Left colon (tissue), 2 donors: ENCODE measurements at regions not wholly inside any gene's neighbourhood (a gene's known extent, or its start where the extent isn't known, plus 50 kb on each side); places are given as distances from the start of the nearest gene placed in this dataset.
"Not testable (repeated sequence)": the region's sequence is repeated elsewhere in the genome, so short reads cannot be mapped to it uniquely, and the experiment has no call there.

ENCODE experiments used
- ATAC-seq: fragments of 200-7000 bp; cut with Tn5 transposase; one replicate; pipeline ENCODE4 v1.9.1; 2020; ENCODE audit warnings: mild to moderate bottlenecking, moderate library complexity
- DNase-seq, 2 donors: peaks; one replicate each; pipeline ENCODE4 v3.0.0-alpha.2; 2020
- intact Hi-C, 2 donors: fragments of 100-400 bp; cut with DNase I in 1 of 2; cut with micrococcal nuclease in 1 of 2; formaldehyde crosslinking; loops; one replicate each; pipeline versions ENCODE4 v1.11.2 to v1.14.0; 2022; cut with DNase I, micrococcal nuclease
- donor health status: DM: no; HTN: no; CAD: no.
- donor health status: DM: yes; HTN: yes; CAD: no.

DNA sequence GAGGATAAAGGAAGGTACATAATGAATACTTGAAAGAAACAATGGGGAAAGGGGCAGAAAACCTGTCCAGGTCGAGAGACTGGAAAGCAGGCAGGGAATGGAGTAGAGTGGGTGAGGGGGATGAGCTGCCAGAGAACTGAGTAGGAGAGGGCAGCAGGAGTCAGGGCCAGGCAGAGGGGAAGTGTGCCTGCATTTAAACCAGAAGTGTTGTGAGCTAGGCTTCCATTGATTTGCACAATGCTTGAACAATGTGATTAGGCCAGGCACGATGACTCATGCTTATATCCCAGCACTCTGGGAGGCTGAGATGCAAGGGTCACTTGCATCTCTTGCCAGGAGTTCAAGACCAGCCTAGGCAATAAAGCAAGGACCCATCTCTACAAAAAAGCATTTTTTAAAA is 332.6 kb downstream of the ANAPC1 start:
- intact Hi-C loops, DNase-seq, ATAC-seq: not testable (repeated sequence)

DNA sequence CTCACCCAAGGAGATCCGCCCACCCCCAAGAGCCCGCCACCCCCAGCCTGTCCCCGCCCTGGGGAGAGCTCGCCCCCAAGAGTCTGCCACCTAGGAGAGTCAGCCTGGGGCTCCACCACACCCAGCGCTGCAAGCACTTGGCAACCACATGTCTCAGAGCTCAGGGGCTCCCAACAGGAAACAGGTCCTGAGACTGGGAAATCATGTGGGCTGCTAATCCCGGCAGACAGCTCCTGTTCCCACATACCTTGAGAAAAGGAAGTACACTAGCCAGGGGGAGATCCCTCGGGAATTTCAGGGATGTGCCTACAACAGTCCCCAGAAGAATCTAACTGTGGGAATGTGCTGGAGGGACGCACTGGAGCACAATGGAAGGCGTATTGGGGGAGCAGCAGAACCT is 331.4 kb downstream of the ANAPC1 start:
- intact Hi-C loops, ATAC-seq, DNase-seq: not testable (repeated sequence)

DNA sequence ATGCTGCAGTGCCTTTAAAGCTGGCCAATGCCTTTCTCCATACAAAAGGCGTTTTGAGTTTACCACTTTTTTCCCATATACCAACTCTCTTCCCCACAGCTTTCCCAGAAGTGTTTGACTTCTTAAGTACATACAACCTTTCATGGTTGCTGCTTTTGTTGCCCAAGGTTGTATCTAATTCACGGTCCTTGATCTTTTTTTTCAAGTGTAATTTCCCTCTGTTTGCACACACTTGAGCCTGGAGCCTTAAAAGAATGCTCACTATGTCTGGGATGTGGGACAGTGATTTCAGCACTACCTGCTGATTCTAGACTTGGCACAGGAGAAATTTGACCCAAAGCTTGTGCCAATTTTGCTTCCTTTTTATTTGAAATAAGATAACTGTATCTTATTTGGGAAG is 324.7 kb downstream of the ANAPC1 start:
- DNase-seq, intact Hi-C loops, ATAC-seq: not testable (repeated sequence)

DNA sequence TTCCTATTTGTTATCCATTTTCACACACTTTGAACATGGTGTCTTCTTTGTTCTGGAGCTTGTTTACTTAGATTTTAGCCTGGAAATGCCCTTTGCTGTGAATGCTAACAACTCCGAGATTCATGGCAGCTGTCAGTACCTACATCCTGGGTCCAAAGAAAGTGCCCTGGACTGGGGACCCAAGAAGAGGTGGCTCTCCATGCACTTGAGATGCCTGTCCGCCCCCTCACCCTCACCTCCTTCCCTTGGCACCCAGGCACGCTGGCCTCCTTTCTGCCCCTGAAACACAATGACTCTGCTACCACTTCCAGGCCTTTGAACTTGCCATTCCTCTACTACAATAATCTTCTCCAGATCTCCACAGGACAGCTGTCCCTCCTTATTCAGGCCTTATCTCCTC is 324.2 kb downstream of the ANAPC1 start:
- DNase-seq, intact Hi-C loops, ATAC-seq: not testable (repeated sequence)

DNA sequence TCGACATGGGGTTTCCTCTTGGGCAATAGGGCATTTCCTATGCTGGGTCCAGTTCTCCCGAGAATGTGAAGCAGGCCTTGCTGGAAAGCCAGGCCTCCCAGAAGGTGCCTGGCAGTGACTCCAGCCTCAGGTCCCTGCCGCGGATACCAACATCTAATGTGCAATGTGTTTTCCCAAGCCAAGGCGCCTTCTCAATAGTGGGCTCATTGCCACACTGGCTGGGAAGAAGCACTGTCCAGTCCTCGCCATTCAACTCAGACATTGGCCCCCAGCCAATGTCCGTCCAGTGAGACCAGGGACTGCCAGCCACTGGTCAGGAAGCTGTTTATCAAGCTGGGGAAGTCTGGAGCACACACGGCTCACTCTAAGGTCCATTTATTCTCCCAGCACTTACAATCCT is 317.9 kb downstream of the ANAPC1 start:
- DNase-seq, intact Hi-C loops, ATAC-seq: not testable (repeated sequence)

DNA sequence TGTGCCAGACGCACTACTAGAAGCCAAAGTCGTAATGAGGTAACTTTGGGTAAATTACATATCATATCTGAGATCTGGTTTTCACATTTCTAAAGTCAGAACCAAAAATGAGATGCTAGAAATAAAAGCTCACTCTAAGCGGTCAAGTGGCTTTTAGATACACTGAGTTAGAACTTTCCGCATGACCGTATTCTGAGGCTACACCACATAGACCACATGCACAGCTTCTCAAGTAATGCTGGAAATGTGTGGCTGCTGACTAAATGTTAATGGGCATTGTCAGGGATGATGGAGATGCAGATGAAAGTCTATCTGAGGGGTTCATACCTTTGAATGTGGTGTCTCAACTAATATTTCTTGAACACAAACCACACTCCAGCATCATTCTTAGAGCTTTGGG is 316.8 kb downstream of the ANAPC1 start:
- DNase-seq, intact Hi-C loops, ATAC-seq: not testable (repeated sequence)

DNA sequence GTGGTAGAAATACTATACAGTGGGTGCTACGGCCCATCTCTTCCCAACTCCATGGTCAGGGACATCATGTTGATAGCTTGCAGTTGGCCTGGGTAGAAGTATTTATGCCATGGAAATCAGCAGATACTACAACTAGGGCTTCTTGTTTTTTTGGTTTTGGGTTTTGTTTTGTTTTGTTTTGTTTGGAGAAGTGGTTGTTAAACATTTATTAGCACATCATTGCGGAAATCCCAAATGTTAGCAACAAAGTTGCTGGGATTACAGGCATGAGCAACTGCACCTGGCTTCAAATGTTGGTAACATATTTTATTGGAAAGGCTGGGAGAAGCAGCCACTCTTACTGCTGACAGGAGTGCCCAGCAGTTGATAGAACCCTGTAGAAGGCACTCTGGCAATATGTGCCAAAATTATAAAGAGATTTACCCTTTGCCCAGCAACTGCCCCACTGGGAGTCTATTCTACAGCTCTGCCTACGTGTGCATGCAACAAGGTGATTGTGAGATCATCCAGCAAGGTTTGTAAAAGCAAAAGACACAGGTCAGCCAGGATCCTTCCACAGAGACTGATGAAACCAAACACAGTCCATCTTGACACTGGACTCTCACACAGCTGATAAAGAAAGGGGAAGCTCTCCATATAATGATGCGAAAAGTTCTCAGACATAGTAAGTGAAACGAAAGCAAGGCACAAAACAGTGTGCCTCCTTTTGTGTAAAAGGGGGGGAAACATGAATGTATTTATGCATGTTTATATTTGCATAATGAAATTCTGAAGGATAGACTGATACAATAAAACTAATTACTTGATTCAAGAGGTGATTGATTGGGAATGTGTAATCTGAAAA is 314.4 kb downstream of the ANAPC1 start:
- DNase-seq, intact Hi-C loops, ATAC-seq: not testable (repeated sequence)

DNA sequence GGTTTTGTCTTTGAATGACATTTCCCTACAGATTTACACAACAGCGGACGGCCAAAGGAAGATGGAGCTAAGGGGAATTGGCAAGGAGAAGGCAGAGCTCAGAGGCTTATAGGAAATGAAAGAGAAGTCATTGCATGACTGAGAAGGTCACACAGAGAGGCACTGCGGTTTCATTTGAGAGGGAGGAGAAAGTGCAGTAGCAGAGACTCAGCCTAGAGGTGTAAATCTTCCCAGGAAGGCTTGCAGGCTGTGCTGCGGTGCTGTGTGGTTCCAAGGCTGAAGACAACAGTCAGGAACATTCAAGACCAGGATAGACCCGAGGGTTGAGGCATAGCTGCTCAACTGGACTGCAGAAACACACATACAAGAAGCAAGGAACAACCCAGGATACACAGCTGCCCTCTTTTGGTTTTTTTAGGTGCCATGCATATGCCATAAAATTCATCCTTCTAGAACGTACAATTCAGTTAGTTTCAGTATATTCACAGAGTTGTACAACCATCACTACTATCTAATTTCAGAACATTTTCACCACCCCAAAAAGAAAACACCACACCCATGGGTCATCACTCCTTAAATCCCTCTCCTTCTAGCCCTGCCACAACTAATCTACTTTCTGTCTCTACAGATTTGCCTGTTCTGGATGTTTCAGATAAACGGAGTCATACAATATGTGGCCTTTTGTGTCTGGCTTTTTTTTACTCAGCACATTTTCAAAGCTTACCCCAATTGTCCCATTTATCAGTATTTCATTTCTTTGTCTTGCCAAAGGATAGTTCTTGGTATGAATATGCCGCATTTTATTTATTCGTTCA is 313.5 kb downstream of the ANAPC1 start:
- intact Hi-C loops, ATAC-seq, DNase-seq: not testable (repeated sequence)

DNA sequence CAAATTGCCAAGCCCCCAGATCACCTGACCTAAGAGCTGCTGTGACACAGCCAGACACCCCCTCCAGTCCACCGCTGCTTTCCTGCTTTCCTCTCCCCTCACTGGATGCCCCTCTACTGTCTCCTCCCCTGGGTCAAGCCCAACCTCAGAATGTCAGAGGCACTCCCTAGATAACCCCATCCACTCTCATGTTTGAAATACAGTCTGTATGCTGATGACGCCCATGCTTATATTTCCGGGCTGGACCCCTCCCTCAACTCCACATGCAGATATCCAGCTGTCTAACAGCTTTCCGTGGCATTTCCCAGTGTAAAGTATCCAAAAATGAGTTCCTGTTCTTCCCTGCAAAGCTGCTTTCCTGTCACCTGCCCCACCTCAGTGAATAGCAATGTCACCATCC is 309.2 kb downstream of the ANAPC1 start:
- intact Hi-C loops, DNase-seq, ATAC-seq: not testable (repeated sequence)

DNA sequence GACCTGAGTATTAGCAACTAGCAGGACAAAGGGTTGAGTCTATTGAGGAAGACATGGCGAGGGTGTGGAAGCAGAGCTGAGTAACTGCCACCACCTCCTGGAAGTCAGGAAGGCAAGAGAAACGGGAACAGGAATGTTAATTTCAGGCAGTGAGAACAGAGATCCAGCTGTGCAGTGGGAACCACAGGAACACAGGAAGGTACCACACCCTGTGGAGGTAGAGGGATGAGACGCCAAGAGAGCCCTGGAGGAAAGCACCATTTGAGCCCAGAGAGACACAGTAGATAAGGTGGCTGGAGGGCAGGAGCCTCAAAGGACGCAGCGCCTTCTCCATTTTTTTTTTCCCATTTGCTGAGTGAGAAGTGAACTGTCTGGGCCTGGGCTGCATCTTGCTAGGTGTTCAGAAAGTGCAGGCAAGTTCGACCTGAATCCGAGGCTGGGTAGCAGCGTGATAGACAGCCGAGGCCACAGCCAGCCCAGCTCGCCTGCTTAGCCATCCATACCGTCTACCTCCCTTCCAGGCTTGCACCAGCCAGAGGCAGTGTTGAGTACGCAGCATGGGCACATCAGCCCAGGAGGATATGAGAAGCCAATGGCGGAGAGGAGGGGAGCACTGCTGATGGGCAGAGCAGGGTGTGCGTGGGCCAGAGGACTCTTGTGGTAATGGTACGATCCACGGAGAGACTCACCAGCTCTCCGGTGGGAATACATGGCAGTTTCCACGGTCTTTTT is 306.7 kb downstream of the ANAPC1 start:
- ATAC-seq, DNase-seq, intact Hi-C loops: not testable (repeated sequence)

DNA sequence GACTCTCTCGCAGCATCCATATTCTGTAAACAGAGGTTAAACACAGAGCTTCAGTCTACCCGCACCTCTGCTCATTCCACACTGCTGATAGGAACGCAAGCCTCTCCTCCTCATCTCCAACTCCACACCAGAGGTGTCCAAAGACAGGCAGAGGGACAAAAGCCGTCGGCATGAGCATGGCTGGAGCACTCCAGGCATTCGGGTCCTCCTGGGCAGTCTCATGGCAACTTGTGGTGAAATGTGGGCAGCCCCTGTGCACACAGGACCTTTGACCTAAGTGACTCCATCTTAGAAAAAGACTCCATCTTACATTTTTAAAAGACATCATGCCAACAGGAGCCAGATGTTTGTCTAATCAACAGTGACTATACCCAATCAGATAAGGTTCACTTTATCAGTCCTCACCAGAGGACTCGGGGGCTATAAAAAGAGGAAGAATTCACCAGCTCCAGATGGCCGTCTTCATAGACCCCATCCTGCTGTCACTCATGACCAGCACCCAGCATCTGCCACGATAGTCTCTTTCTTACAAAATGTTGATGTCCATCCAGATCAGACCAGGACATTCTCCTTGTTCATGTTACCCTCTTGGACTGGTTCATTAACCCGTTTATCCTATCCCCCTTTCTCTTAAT is 304.4 kb downstream of the ANAPC1 start:
- intact Hi-C loops, DNase-seq, ATAC-seq: not testable (repeated sequence)

DNA sequence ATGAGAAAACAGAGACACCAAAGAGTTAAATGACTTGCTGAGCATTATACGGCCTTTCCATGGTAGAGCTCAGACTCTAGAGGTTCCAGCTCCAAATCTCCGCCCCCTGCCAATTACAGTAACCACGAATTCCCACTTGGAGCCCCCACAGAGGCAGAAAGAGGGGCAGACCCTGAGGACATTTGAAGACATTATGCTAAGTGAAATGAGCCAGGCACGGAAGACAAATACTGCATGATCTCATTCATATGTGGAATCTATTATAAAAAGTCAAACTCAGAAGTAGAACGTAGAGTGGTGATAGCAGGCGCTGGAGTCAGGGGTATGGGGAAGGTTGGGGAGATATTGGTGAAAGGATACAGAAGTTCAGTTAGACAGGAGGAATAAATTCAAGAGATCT is 303.4 kb downstream of the ANAPC1 start:
- DNase-seq, ATAC-seq, intact Hi-C loops: not testable (repeated sequence)

DNA sequence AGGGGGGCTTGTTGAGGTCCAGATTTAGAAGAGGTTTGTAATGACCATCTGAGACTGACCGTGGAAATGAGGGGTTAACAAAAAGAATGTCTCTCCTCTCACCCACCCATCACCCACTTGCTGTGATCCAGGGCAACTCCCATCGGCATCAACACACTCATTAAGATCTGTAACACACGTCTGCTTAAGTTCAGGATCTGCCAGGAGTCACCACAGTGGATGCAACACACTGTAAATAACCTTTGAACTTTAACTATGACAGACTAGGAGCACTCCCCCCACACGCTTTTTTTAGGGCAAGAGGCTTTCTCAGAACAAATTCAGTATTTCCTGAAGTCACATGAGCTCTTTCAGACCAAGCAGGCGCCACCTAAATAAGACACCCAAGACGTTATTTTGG is 301.9 kb downstream of the ANAPC1 start:
- intact Hi-C loops, ATAC-seq, DNase-seq: not testable (repeated sequence)

DNA sequence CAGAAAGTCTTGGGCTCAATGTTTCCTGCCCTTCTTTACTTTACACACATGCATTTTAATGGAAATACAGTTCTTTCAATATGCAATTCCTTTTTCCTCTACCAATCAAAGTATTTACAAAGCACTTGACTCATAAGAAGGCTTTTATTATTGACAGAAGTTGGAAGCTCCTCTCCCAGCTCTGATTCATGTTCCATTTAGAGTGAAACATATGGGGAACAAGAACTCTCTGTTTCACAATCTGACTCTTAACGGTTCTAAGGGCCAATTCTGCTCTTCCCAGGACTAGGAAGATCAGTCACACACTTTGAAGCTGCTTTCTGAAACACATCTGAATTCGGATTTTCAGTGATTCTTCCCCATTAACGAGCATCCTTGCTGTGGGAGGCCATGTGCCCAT is 300.5 kb downstream of the ANAPC1 start:
- ATAC-seq, DNase-seq, intact Hi-C loops: not testable (repeated sequence)

DNA sequence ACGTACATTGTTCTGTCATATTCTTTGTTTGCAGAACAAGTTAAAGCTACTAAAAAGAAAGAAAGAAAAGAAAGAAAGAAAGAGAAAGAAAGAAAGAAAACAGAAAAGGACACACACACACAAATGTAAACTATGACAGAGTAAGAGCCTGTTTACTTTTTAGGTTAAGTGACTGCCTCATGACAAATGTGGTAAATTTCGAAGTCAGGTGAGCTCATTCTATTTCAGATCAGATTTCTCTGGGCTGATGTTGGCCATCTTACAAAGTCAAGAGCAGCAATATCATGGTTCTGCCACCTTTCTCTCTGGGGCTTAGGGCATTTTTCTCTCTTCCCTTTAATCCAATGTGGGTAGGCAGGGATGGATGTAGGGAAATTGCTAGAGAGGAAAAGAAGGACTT is 299.5 kb downstream of the ANAPC1 start:
- intact Hi-C loops, ATAC-seq, DNase-seq: not testable (repeated sequence)

DNA sequence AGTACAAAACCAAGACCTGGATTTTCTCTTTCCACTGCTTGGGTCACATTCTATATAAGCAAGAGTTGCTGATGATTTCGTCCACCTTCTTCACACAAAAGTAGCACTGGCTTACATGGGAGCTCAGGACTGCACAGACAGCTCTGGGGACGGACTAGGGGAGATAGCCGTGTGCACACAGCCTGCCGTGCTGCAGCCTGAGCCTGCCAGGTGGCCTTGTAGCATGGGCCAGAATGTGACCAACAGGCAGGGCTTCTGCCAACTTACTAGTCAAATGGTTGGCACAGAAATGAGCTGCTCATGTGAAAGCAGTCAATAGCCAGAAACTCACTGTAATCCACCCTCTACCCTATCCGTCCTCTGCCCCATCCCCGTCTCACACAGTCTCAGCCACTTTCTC is 299.0 kb downstream of the ANAPC1 start:
- ATAC-seq, intact Hi-C loops, DNase-seq: not testable (repeated sequence)

DNA sequence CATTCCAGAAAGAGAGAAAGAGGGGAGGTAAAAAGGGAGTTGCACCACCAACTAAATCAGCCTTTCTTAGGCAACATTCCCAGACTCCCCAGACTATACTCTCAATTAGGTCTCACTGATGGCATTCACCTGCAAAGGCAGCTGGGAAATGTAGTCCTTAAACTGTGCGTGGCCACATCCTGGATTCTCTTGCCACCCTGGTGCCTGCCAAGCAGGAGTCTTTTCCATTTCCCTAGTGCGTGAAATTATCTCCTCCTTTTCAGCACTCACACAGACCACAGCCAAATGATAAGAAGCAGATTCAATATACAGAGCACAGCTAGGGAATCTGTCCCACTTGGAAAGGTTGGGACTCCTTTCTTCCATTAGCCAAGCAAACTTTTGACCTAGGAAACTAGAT is 298.0 kb downstream of the ANAPC1 start:
- DNase-seq, intact Hi-C loops, ATAC-seq: not testable (repeated sequence)

DNA sequence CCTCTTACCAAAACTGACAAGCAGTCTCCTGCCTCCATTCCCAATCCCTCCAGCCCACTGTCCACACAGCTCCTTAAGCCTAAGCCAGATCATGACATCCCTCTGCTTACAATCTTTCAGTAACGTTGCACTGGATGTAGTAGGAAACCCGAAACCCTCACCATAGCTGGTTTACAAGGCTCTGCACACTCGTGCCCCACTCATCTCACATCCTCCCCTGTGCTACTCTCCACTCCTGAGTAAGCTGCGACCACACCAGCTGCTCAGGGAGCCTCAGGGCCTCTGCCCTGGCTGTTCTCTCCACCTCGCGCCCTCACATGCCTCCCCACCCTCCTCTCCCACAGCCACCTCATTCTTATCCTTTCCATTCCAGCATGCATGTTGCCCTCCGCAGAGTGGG is 288.9 kb downstream of the ANAPC1 start:
- intact Hi-C loops, DNase-seq, ATAC-seq: not testable (repeated sequence)
